Limb (tissue), 2 donors: ENCODE measurements at regions not wholly inside any gene's neighbourhood (a gene's known extent, or its start where the extent isn't known, plus 50 kb on each side); places are given as distances from the start of the nearest gene placed in this dataset.
"Not testable (repeated sequence)": the region's sequence is repeated elsewhere in the genome, so short reads cannot be mapped to it uniquely, and the experiment has no call there.

Source experiments
- DNase-seq, 2 donors: peaks; one replicate each; pipeline ENCODE4 v3.0.0-alpha.2; 2016; ENCODE audit errors: extremely low spot score in 2 of 2

DNA sequence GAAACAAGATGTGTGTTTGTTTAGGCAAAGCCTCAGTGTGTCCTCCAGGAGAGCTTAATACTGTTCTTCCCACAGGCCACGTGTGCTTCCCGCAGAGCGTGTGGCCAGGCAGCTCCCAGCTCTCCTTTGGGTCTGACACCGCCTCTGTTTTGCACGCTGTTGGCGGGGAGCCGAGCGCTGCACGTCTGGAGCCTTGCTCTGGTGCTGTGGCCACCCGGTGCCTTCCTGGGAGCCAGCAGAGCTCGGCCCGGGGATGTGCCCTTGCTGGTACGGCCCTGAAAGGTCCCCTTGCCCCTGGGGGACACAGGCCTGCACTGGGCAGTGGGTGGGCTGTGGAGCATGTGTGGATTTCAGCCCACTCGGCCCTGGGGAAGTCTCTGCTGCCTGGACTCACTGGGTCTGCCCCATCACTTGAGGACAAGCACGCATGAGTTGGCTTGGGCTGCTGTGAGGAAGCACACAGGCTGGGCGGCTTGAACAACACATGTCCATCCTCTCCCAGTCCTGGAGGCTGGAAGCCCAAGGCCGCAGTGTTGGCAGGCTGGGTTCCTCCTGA, 160.7 kb upstream of the HDAC4 start:
- DNase-seq: peak; percentile 47 to 68

DNA sequence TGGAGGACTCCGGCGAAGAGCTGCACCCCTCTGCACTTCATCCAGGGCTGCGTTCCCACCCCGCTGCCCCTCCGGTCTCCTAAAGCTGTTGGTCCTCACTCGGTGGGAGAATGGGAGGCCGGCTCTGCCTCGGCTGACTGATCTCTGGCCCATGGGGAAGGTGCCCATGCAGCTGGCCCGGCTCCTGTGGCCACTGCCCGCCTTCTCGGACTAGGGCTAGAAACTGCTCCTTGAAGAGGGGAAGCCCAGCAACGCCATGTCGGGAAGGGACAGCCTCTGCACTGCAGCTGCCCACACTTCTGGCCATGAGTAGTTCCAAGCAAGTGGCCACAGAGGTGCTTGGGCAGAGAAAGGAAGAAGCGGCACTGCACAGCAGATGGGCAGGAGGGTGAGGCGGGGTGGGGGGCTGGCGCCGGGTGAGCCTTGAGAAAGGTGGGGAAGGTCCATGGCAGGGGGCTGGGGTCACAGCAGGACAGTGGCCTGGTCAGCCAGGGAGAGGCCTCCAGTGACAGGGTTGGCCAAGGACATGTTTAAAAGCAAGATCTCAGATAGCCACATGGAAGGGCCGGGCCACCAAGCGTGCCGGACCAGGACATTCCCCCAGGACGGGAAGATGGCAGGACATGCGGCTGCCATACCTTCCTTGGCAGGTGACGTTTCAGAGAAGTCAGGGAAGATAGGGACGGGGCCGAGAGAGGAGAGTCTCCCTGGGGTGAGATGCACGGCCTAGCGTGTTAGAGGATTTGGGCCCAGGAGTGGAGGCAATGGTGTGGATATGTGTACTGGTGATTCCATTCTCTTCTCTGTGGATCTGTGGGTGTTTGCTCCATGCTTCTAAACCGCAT, 158.8 kb upstream of the HDAC4 start:
- DNase-seq: no peak

DNA sequence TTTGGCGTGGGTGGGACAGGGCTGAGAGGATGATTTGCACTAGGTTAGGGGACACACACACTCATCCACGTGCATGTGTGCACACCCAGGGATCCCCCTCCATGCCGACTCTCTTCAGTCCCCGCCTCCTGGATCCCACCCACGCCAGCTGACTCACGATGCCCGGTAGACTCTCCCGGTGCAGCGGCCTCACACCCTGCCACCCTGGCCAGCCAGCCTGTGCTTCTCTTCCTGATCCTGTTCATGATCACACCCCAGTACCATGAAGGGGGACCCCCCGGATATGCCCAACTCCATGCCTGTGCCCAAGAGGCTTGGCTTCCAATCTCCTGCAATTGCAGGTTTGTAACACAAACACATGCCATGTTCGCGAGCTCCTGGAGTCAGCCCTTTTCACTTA, 157.8 kb upstream of the HDAC4 start:
- DNase-seq: no peak

DNA sequence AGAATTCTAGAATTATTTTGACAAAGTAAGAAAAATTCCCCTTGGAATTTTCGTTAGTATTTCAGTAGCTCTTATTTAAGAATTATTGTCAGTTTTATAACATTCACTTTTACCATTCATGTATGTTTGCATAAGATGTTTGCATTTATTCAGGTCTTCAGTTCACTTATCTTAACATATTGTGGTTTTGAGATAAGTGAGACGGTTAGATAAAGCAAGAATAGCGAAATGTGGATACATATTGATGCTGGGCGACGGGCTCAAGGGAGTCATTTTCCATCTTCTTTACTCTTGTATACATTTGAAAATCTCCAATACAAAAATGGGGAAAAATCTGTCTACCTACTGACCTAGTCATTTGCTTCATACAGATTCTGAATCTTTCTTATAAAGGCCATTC, 156.7 kb upstream of the HDAC4 start:
- no peak for DNase-seq

DNA sequence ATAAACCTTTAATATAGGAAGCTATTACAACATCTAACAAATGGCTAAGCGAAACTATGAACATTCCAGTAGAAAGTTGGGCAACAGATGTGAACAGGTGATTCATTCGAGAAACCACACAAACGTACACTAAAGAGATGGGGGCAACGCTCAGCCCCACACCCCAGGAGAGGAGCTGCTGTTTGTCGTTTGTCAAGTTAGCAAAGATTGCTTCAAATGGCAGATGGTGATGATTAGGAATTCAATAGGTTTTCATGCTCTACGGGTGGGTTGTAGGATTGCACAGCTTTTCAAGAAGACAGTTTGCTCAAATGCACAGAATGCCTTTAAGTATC, 154.7 kb upstream of the HDAC4 start:
- no peak for DNase-seq

DNA sequence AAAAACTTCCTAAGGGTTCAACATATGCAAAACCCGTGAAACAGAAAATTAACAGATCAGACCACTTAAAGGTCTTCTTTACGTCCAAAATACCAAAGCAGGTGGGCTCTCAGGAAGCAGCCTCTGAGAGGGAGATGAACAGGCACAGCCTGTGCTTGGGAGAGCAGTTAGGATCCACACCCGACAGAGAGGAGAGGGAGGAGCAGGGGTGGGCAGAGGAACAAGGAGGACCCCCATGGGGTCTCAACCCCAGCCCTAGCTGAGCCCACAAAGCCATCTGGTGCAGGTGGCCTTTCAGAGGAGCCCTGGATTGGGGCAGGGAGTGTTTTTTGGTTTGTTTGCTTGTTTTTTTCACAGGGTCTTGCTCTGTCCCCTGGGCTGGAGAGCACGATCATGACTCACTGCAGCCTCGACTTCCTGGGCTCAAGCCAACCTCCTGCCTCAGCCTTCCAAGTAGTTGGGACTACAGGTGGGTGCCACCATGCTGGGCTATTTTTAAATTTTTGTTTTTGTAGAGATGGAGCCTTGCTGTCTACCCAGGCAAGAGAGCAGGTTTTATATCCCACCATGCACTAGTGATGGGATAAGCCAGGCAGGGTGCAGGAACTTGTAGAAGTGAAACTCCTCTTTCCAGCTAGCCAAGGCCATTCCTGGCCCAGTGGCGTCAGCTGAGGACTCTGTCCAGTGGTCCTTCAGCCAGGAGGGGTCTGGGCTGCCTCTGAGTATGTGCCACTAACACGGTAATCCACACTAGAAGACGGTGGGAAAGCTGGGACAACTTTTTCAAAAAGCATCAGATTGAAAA, 154.1 kb upstream of the HDAC4 start:
- DNase-seq: no peak

DNA sequence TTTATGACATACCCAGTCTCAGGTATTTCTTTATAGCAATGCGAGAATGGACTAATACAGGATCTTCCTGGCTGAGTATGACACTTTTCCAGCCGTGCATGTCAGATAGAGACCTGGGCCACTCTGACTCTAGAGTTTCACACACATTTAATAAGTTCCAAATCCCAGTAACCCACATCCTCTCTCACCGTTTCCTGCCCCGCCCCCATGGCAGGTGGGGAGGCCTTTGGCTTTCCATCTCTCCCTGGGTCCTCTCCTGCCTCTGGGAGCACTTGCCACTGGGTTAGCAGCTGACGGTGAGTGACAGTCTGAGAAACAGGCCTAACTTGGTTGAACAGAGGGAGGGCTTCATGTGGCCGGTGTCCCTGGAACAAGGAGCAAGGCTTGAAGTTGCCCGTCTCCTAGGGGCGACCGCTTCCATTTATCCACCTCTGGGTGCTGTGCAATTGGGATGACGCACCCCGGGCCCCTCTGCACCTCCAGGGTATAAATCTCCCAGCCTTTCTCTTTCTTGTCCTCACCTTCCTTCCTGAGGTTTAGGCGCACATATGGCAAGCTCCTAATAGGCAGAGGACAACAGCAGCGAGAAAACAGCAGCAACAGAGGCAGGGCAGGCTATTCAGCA, 152.7 kb upstream of the HDAC4 start:
- no peak for DNase-seq

DNA sequence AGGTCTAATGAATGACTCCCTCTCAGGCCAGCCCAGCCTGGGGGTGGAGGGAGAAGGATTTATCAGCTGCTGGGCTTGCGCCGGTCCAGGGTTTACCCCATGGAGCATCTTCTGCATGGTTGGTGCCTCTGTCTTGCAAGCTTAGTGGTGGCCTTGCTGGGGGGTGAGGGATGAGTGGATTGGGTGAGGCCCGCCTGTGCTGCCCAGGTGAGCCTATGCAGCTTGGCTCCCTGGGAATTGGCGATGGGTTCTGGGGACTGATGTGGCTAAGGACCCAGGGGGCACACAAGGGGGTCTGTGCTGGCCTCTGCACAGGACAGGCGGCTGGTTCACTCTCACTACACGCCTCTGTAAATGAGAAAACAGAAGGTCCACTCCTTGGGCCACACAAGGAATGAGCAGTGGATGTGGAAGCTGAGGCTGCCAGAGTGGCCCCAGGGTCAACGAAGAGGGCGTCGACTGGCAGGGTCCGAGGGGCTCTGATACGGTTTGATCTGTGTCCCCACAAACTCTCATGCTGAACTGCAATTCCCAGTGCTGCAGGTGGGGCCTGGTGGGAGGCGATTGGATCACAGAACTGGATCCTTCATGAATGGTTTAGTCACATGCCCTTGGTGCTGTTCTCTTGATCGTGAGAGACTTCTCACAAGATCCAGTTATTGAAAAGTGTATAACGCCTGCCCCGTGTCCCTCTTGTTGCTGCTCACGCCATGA, 151.6 kb upstream of the HDAC4 start:
- no peak for DNase-seq

DNA sequence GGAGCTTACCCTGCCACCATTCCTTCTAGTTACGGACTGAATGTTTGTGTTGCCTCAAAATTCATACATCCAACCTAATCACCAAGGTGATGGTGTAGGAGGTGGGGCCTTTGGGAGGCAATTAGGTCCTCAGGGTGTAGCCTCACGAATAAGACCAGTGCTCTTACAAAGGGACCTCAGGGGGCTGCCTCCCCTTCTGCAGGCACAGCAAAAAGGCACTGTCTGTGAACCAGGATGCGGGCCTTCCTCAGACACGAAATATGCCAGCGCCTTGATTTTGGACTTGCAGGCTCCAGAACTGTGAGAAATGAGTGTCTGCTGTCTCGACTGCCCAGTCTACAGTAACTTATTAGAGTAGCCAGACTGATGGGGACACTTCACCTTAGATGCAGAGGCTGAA, 150.4 kb upstream of the HDAC4 start:
- DNase-seq: no peak

DNA sequence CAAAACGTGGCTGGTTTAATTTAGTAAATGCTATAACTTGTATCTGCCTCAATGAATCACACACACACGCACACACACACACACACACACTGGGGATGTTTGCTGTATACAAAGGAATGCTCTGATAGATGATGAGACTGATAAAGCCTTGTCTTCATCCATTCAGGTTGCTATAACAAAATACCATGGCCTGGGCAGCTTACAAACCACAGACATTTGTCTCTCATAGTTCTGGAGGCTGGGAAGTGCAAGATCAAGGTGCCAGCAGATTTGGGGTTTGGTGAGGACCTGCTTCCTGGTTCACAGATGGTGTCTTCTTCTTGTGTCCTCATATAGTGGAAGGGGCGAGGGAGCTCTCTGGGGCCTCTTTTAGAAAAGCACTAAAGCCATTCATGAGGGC, 149.5 kb upstream of the HDAC4 start:
- no peak for DNase-seq

DNA sequence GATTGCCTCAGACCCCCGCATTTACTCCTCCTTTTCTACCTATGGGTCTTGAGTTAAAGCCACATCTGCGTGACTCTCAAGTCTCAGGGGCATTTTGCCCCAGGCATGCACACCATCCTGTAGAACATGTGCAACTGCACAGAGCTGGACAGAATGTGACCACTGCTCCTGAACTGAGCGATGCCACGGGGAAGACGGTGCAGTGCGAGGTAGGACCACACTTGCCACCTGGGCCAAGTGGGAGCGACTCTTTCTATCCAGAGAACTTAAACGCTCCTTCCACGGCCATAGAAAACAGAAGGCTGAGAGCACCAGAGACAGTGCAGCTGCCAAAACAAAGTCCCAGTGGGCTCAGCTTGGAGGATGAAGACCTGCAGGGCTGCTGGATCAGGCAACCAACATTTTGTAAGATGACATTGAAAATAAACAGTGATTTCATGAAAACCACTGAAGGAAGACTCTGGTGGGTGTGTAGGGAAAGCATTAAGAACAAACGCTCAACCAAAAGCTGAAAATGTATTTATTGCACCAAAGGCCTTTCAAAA, 149.0 kb upstream of the HDAC4 start:
- DNase-seq: no peak

DNA sequence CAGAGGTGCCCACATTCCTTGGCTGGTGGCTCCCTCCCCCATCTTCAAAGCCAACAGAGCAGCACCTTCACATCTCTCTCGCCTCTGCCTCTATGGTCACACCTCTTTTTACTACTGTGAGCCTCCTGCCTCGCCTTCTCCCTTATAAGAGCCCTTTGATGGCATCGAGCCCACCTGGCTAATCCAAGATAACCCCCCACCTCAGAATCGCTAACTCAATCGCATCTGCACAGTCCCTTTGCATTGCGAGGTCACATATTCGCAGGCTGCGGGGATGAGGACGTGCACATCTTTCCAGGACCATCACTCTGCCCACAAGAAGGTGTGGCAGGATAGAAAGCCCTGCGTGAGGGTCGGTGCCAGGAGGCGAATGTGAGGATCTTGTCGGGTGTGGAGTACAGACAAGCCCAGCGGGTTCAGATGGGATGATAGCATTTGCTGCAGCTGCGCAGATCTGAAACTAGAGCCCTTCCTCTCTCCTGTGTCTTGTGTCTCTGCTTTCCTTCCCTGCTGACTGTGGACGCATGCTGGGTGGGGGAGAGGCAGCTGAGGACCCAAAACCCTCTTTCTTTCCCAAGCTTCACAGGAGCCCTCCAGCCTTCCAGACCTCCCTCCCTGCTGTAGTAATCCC, 148.3 kb upstream of the HDAC4 start:
- DNase-seq: no peak

DNA sequence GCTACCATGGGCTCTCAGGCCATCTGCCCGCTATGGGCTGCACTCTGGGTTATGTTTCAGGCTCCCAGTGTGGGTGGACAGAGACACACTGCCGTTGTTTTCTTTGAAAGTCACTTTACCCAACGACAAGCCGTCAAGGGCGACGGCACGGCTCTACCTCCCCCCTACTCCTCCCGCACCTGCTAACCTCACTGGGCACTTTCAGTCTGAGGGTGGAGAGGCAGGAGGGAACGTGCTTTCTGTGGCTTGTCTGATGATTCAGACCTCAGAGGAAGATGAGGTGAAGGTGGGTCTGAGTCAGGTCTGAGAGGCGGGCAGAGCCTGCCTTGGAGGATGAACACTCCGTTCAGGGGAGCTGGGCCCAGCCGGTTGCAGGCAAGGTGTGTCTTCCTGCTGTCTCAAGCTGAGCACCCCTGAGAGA, 147.6 kb upstream of the HDAC4 start:
- DNase-seq: no peak

DNA sequence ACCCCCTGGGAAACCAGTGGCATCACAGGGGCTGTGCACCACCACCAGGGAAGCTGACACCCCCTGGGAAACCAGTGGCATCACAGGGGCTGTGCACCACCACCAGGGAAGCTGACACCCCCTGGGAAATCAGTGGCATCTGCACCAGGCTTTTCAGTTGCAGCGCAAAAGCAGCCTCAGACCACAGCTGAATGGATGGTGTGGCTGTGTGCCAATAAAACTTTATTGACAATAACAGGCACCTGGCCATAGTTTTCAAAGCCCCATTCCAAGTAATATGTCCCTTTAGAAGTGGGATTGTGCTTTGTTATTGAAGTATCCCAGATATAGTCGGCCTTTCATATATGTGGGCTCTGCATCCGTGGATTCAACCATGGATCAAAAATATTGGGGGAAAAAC, 146.3 kb upstream of the HDAC4 start:
- not testable (repeated sequence) for DNase-seq

DNA sequence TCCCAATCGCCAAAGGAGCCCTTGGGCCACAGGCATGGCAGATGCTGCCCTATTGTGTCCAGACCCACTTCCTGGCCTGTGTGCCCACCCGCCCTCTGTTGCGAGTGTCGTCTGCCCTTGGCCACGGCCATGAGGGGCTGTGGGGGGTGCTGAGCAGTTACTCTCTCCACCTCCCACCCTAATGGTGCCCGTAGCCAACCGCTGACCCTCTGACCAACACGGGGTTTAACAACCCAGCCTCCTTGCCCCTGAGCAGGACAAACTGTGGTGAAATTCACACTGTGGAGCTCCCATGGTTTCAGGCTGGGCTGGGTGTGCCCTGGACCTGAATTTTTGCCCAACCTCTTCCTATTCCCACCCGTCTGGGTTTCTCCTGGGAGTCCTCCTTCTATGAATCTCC, 145.7 kb upstream of the HDAC4 start:
- DNase-seq: no peak

DNA sequence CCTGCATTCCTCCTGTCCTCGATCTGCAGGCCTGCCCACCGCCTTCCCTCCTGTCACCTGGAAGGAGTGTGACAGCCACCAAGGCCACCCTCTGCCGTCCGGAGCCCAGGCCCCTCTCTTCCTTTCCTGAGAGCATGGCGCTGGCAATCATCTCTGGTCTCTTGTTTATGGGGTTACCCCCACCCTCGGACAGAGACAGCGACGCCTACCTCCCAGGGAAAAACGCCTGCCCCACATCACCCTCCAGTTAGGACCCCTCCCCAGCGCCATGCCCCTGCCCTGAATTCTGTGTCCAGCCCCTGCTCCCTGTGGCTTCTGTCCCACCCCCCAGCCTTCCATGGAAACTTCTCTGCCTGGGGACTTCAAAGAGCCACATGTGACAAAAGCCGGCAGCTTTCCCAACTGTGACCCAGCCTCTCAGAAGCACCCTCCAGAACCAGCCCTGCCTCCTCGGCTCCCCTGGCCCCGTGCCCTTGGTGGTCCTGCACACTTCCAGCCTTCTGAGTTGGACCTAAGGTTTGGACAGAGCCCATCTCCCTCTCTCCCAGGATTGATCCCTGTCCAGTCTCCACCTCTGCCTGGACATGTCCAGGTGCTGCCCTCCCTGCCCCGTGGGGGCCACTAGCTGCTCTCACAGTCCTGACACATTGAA, 145.0 kb upstream of the HDAC4 start:
- DNase-seq: no peak

DNA sequence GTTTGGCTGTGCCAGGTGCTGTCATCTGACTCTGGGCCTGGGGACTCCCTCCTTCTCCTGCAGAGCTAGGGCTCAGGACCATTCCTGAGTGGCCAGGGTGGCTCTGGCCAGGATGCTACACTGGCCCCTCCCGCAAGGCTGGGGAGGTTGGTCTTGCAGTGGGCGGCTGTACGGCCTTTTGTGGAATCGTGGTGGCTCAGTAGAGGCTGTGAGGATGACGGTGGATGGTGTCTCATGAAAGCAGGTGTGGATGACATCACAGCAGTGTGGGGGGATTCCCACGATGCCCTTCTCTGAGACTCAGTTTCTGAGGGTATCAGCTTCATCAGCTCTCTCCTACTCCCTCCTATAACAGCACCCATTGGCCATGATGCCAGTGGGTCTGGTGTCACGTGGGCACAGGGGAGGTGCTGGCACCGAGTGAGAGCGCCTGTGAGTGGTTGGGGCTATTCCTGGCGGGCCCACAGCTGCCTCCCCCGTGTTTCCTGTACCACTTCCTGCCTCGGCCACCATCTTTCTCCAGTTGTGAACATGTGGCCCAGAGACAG, 144.2 kb upstream of the HDAC4 start:
- DNase-seq: no peak

DNA sequence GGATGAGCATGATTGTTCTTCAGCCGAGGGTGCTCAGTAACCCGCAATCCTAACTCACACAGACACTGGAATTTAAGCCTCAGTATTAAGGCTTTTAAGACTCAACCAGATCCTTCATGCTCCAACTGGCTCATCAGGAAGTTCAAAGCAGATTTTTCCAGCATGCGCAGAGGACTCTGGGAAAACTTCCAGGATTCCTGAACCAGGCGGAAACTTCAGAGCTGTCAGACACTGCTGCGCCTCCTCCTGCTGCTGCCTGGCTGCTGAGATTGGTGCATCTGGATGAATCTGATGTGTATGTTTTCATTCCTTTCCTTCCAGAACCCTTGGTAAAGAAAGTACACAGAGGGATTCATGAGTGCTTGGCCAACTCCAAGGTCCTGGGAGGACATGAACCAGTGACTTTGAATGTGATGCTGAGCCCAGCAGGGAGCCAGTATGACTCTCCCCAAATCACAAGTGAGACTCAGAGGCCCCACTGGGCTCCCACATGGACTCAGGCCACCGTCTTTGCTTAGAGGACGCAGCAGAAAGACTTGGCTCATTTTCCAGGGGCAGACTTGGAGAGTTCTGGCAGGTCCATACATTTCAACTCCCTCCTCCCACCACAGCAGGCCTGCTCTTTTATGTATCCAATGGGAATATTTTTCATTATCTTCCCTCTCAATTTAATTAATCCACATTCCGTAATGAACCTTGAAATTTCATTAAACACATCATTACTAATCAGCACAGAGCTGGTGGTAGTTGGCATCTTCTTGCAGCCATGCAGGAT, 143.5 kb upstream of the HDAC4 start:
- DNase-seq: peak; percentile 51 to 69

DNA sequence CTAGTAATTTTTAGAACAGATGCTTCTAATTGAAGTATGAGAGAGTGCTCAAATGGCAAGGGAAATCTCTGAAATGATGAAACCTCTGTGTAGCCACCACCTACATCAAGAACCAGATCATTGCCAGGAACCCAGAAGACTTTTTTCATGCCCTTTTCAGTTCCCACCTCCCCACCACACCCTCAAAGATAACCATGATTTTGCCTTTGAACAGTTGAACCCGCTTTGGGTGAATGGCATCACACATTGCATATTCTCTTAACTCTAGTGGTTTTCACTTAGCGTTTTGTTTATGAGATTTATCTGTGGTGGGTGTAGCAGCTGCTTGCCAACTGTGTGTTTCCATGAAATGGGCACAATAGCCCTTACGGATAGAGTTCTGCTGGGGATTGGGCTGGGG, 142.9 kb upstream of the HDAC4 start:
- DNase-seq: no peak
